Fibroblast of villous mesenchyme (primary cell): ENCODE measurements at regions not wholly inside any gene's neighbourhood (a gene's known extent, or its start where the extent isn't known, plus 50 kb on each side); places are given as distances from the start of the nearest gene placed in this dataset.

Source experiments
- DNase-seq: peaks from one replicate; pipeline ENCODE4 v3.0.0-alpha.2; 2010; ENCODE audit warnings: low read depth
- H3K4me3 ChIP-seq: 2 replicates; pipeline ENCODE4 v1.5.1; 2011; ENCODE audit warnings: low read depth, mild to moderate bottlenecking, low read length
- CTCF ChIP-seq: IDR thresholded peaks from 2 replicates; pipeline ENCODE4 v1.5.1; 2012; ENCODE audit warnings: low read depth, mild to moderate bottlenecking, low read length; ENCODE audit not compliant: insufficient read depth

DNA sequence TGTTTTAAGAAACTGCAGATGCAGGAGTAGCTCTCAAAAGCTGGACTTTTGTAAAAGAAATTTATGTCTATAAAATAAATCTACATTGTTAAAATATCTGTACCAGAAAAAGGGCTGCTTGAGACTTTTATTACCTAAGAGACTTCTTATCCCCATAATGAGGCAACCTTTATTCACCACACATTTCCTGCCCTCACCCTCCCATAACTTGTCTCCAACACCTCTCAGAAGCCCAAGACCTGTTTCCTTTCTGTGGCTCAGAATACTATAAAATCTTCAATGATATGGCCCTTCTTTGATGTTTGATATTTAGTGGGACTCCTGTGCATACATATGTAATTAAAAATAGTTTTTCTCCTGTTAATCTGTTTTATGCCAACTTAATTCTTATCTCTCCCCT lies 141.5 kb upstream of the FER start:
- no peak overlapping the region for H3K4me3 ChIP-seq
- no peak for TF ChIP-seq CTCF
- DNase-seq: no peak

- H3K4me3 ChIP-seq: no peak overlapping the region
- no peak for DNase-seq
- no peak for TF ChIP-seq CTCF
These were observed 144.9 kb upstream of the FER start for GRCh38 chr5:108602830-108603229.

GRCh38 chr5:108590799-108591198 lies 156.9 kb upstream of the FER start:
- DNase-seq: no peak
- H3K4me3 ChIP-seq: no peak overlapping the region
- TF ChIP-seq CTCF: no peak

DNA sequence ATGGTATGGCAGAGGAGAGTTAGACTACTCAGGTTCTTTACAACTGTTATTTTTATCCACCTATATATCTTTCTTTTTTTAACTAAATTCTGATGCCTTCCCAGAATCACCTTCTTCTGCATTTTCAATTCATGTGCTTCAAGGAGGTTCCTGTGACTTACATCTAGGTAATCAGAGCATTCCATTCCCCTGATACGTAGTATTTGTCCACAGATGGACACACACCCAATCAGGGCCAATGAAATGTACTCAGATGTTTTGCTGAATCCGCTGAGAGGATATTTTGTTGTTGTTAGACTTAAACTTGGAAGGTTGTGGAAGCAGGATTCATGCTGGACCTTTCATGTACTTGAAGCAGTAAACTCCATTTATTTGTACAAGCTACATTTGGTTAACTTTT lies 159.4 kb upstream of the FER start:
- no peak overlapping the region for H3K4me3 ChIP-seq
- DNase-seq: peak; percentile 1
- no peak for TF ChIP-seq CTCF

- H3K4me3 ChIP-seq: no peak overlapping the region
- no peak for TF ChIP-seq CTCF
- DNase-seq: no peak
These were observed 159.9 kb upstream of the FER start for GRCh38 chr5:108587821-108588220.

DNA sequence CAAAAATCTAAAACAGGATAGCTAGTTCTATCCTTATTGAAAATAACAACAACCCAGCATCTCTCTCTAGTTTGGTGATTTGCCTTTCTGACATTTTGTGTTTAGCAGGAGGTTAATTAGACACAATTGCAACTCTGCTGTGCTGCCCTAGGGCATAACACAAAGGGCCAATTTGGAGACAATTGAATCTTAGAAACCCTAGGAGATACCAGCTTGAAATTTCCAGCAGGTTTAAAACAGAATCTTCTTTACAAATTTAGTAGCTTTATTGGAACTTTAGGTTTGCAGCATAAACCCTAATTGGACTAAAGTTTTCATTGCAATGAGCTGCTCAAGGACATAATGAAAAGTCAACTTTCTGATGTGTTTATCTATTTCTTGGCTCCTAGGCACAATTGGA lies 166.7 kb upstream of the FER start:
- DNase-seq: no peak
- TF ChIP-seq CTCF: no peak
- no peak overlapping the region for H3K4me3 ChIP-seq

DNA sequence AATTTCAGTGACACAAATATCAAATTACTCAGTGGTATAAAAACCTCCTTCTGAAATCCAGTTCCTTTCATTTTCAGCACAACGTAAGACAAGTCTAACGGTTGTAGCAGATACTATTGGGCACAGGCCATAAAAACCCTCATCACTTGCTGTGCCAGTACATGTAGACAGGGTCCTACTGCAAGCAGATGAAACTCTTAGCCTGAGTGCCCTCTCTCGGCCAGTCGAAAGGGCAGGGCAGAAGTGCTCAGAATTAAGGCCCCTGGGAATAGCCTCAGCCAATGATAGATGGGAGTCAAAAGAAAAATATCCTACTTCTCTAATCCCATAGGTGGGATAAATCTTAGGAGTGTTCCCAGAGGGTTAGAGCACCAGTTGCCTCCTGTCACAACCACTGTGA lies 168.5 kb upstream of the FER start:
- peak; percentile 53 for DNase-seq
- peak; percentile 43 for TF ChIP-seq CTCF
- H3K4me3 ChIP-seq: no peak overlapping the region
